Neuronal stem cell (in vitro differentiated cells): ENCODE measurements at regions not wholly inside any gene's neighbourhood (a gene's known extent, or its start where the extent isn't known, plus 50 kb on each side); places are given as distances from the start of the nearest gene placed in this dataset.

Source experiments
- DNase-seq: peaks from one replicate; pipeline ENCODE4 v3.0.0-alpha.2; 2013; ENCODE audit warnings: low spot score
- H2AFZ ChIP-seq: one replicate; pipeline ENCODE4 v1.6.1; 2013; ENCODE audit warnings: mild to moderate bottlenecking, low read length, inconsistent platforms
- H2AK5ac ChIP-seq: 2 replicates; pipeline ENCODE4 v1.6.1; 2013; ENCODE audit warnings: low read depth, mild to moderate bottlenecking, inconsistent platforms, low read length, moderate library complexity, mixed read lengths
- H2BK120ac ChIP-seq: 2 replicates; pipeline ENCODE4 v1.6.1; 2013; ENCODE audit warnings: low read depth, mild to moderate bottlenecking, inconsistent platforms, low read length, moderate library complexity, mixed read lengths
- H2BK12ac ChIP-seq: one replicate; pipeline ENCODE4 v1.6.1; 2013; ENCODE audit warnings: low read length, inconsistent platforms
- H2BK15ac ChIP-seq: 2 replicates; pipeline ENCODE4 v1.6.1; 2013; ENCODE audit warnings: mild to moderate bottlenecking, low read length, inconsistent platforms, mixed read lengths
- H2BK5ac ChIP-seq: one replicate; pipeline ENCODE4 v1.6.1; 2013; ENCODE audit warnings: inconsistent platforms, mild to moderate bottlenecking, low read length, moderate library complexity
- H3K14ac ChIP-seq: one replicate; pipeline ENCODE4 v1.6.1; 2013; ENCODE audit warnings: low read length, inconsistent platforms
- H3K18ac ChIP-seq: 2 replicates; pipeline ENCODE4 v1.6.1; 2013; ENCODE audit warnings: low read length, inconsistent platforms
- H3K23ac ChIP-seq: 2 replicates; pipeline ENCODE4 v1.6.1; 2013; ENCODE audit warnings: low read depth, mild to moderate bottlenecking, mixed read lengths, low read length, inconsistent platforms; ENCODE audit not compliant: poor library complexity
- H3K27ac ChIP-seq: replicated peaks from 3 replicates; pipeline ENCODE4 v1.5.1; 2013; ENCODE audit warnings: low read length, inconsistent platforms
- H3K27me3 ChIP-seq, 3 experiments: 2 replicates each; pipeline ENCODE4 v1.6.1; 2013; ENCODE audit warnings: low read length in 3 of 3, mild to moderate bottlenecking in 2 of 3, inconsistent platforms in 1 of 3, low read depth in 1 of 3, mixed read lengths in 1 of 3, moderate library complexity in 1 of 3; ENCODE audit not compliant: control insufficient read depth in 3 of 3, insufficient read depth in 3 of 3
- H3K36me3 ChIP-seq, 2 donors: replicated peaks in 1 of 2; 2 replicates each; pipeline ENCODE4 v1.6.1; 2013; ENCODE audit warnings: low read length in 2 of 2; ENCODE audit not compliant: control insufficient read depth in 2 of 2, insufficient read depth in 2 of 2
- H3K4ac ChIP-seq: 2 replicates; pipeline ENCODE4 v1.6.1; 2013; ENCODE audit warnings: inconsistent platforms, mild to moderate bottlenecking, low read length, moderate library complexity
- H3K4me1 ChIP-seq, 2 donors: 1 replicate in 1 of 2; 2 replicates in 1 of 2; pipeline ENCODE4 v1.6.1; 2013; ENCODE audit warnings: low read length in 2 of 2, low read depth in 1 of 2; ENCODE audit not compliant: control insufficient read depth in 2 of 2, insufficient read depth in 1 of 2
- H3K4me2 ChIP-seq: one replicate; pipeline ENCODE4 v1.6.1; 2013; ENCODE audit warnings: mild to moderate bottlenecking, low read length, inconsistent platforms; ENCODE audit not compliant: insufficient read depth, poor library complexity, severe bottlenecking
- H3K4me3 ChIP-seq, 2 donors: 2 replicates each; pipeline ENCODE4 v1.5.1; 2013; ENCODE audit warnings: low read length in 2 of 2, mild to moderate bottlenecking in 2 of 2, inconsistent platforms in 1 of 2, moderate library complexity in 1 of 2
- H3K79me1 ChIP-seq: one replicate; pipeline ENCODE4 v1.6.1; 2013; ENCODE audit warnings: low read depth, mild to moderate bottlenecking, inconsistent platforms, low read length, moderate library complexity
- H3K9ac ChIP-seq: one replicate; pipeline ENCODE4 v1.6.1; 2013; ENCODE audit warnings: mild to moderate bottlenecking, low read depth, low read length, inconsistent platforms; ENCODE audit not compliant: poor library complexity
- H3K9me3 ChIP-seq, 2 donors: replicated peaks in 1 of 2; 2 replicates each; pipeline versions ENCODE3 to v1.6.1; 2013; ENCODE audit warnings: low read length in 2 of 2, mild to moderate bottlenecking in 2 of 2, inconsistent platforms in 1 of 2, low read depth in 1 of 2, mixed read lengths in 1 of 2, moderate library complexity in 1 of 2; ENCODE audit not compliant: control insufficient read depth in 2 of 2, insufficient read depth in 1 of 2
- H4K8ac ChIP-seq: one replicate; pipeline ENCODE4 v1.6.1; 2013; ENCODE audit warnings: low read depth, mild to moderate bottlenecking, inconsistent platforms, low read length, moderate library complexity
- H4K91ac ChIP-seq: one replicate; pipeline ENCODE4 v1.6.1; 2013; ENCODE audit warnings: low read length, low read depth, mild to moderate bottlenecking, inconsistent platforms; ENCODE audit not compliant: poor library complexity
- WGBS, 2 donors: extraction: QIAGEN DNeasy Blood & Tissue Kit; methylation state at CpG; one replicate each; pipeline ENCODE4 v1.1.7; 2013; ENCODE audit warnings: missing lambda C conversion rate in 2 of 2, mixed read lengths in 1 of 2; ENCODE audit not compliant: insufficient read length in 2 of 2, insufficient replicate concordance in 1 of 2; ENCODE audit errors: extremely low coverage in 2 of 2; 5-methylcytosine and 5-hydroxymethylcytosine counted together

- H2BK15ac ChIP-seq: no peak overlapping the region
- H3K9me3 ChIP-seq: peaks cover 0 to 2% of the 10 kb centered on the region in 2 donors
- no peak overlapping the region for H2AK5ac ChIP-seq
- H2AFZ ChIP-seq: no peak overlapping the region
- H4K91ac ChIP-seq: no peak overlapping the region
- no peaks in the 10 kb centered on the region for H3K27me3 ChIP-seq
- H3K27ac ChIP-seq: no peak overlapping the region
- H3K4me3 ChIP-seq: no peak overlapping the region
- no peaks in the 10 kb centered on the region for H3K79me1 ChIP-seq
- H2BK12ac ChIP-seq: no peak overlapping the region
- no peak overlapping the region for H2BK5ac ChIP-seq
- WGBS, 2 donors: no CpG with 5 or more reads among the region's 2 CpGs
- no peak overlapping the region for H3K18ac ChIP-seq
- DNase-seq: no peak
- H2BK120ac ChIP-seq: no peak overlapping the region
- no peak overlapping the region for H3K14ac ChIP-seq
- no peak overlapping the region for H3K4ac ChIP-seq
- H4K8ac ChIP-seq: no peak overlapping the region
- H3K36me3 ChIP-seq: no peaks in the 10 kb centered on the region
- no peak overlapping the region for H3K4me2 ChIP-seq
- H3K4me1 ChIP-seq: no peaks in the 10 kb centered on the region
- H3K9ac ChIP-seq: no peak overlapping the region
- H3K23ac ChIP-seq: no peak overlapping the region
These were observed 198.2 kb upstream of the ARSJ start for GRCh38 chr4:114177628-114178027.

DNA sequence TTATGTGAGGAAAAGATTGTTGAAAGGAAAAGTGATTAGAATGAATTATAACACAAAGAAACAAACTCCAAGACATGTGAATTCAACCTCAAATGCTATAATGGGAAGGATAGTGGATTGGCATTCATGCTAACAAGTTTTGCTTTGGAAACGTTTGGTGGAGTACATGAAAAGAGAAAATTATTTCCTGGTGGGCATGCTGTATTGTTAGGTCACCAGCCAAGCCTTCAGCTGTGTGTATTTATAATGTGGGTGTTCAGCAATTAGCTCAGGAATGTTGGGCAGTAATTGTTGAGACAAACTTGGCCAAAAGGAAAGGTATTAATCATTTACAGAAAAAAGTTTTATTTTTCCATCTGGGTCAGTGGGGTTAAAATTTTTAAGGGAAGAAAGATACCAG is 198.9 kb upstream of the ARSJ start:
- H3K27me3 ChIP-seq: no peaks in the 10 kb centered on the region
- no CpG with 5 or more reads among the region's 1 CpG for WGBS, 2 donors

GRCh38 chr4:114180481-114180880 is 201.0 kb upstream of the ARSJ start:
- H3K18ac ChIP-seq: no peak overlapping the region
- H3K36me3 ChIP-seq: no peaks in the 10 kb centered on the region
- H2BK12ac ChIP-seq: no peak overlapping the region
- H3K4me3 ChIP-seq: no peak overlapping the region
- no peak overlapping the region for H3K4ac ChIP-seq
- H3K23ac ChIP-seq: no peak overlapping the region
- peak overlapping the region; percentile 49 for H2AFZ ChIP-seq
- peaks cover 0 to 2% of the 10 kb centered on the region in 2 donors for H3K9me3 ChIP-seq
- H4K91ac ChIP-seq: no peak overlapping the region
- H2BK5ac ChIP-seq: no peak overlapping the region
- no peaks in the 10 kb centered on the region for H3K4me1 ChIP-seq
- no CpG with 5 or more reads among the region's 6 CpGs for WGBS, 2 donors
- H3K27ac ChIP-seq: no peak overlapping the region
- peak; percentile 32 for DNase-seq
- peaks cover 1% of the 10 kb centered on the region for H3K79me1 ChIP-seq
- no peak overlapping the region for H2BK120ac ChIP-seq
- H3K27me3 ChIP-seq: no peaks in the 10 kb centered on the region
- no peak overlapping the region for H3K14ac ChIP-seq
- H3K4me2 ChIP-seq: no peak overlapping the region
- no peak overlapping the region for H3K9ac ChIP-seq
- H2AK5ac ChIP-seq: no peak overlapping the region
- H4K8ac ChIP-seq: no peak overlapping the region
- no peak overlapping the region for H2BK15ac ChIP-seq

More for the DNA sequence above, 198.9 kb upstream of the ARSJ start:
- Histone ChIP-seq H4K91ac (no peak overlapping the region), H3K23ac (no peak overlapping the region), H3K79me1 (no peaks in the 10 kb centered on the region), H3K36me3 (no peaks in the 10 kb centered on the region), H2BK120ac (no peak overlapping the region), H3K27ac (no peak overlapping the region), H2BK15ac (no peak overlapping the region), H3K4me2 (no peak overlapping the region), H3K4me1 (no peaks in the 10 kb centered on the region), H3K9ac (no peak overlapping the region), H4K8ac (no peak overlapping the region), H3K18ac (no peak overlapping the region), H3K14ac (no peak overlapping the region), H2BK5ac (no peak overlapping the region), H2AK5ac (no peak overlapping the region), H3K4ac (no peak overlapping the region), H3K9me3 (peaks cover 0 to 2% of the 10 kb centered on the region in 2 donors), H2BK12ac (no peak overlapping the region), H3K4me3 (no peak overlapping the region), H2AFZ (no peak overlapping the region)
- no peak for DNase-seq

- Histone ChIP-seq H2BK15ac (no peak overlapping the region), H3K14ac (no peak overlapping the region), H3K4ac (no peak overlapping the region), H3K4me1 (no peaks in the 10 kb centered on the region), H3K4me2 (no peak overlapping the region), H2AK5ac (no peak overlapping the region), H2BK5ac (no peak overlapping the region), H2BK12ac (no peak overlapping the region), H2BK120ac (no peak overlapping the region), H4K91ac (no peak overlapping the region), H3K27me3 (no peaks in the 10 kb centered on the region), H4K8ac (no peak overlapping the region), H3K4me3 (no peak overlapping the region), H3K18ac (no peak overlapping the region), H3K23ac (no peak overlapping the region), H3K9me3 (peaks cover 0 to 2% of the 10 kb centered on the region in 2 donors), H3K9ac (no peak overlapping the region), H3K27ac (no peak overlapping the region), H2AFZ (no peak overlapping the region), H3K36me3 (no peaks in the 10 kb centered on the region), H3K79me1 (peaks cover 1% of the 10 kb centered on the region)
- no peak for DNase-seq
- WGBS, 2 donors: no CpG with 5 or more reads among the region's 3 CpGs
These were observed 205.5 kb upstream of the ARSJ start for GRCh38 chr4:114184901-114185300.
